ENCODE measurements at regions not wholly inside any gene's neighbourhood (a gene's known extent, or its start where the extent isn't known, plus 50 kb on each side); places are given as distances from the start of the nearest gene placed in this dataset.

DNA sequence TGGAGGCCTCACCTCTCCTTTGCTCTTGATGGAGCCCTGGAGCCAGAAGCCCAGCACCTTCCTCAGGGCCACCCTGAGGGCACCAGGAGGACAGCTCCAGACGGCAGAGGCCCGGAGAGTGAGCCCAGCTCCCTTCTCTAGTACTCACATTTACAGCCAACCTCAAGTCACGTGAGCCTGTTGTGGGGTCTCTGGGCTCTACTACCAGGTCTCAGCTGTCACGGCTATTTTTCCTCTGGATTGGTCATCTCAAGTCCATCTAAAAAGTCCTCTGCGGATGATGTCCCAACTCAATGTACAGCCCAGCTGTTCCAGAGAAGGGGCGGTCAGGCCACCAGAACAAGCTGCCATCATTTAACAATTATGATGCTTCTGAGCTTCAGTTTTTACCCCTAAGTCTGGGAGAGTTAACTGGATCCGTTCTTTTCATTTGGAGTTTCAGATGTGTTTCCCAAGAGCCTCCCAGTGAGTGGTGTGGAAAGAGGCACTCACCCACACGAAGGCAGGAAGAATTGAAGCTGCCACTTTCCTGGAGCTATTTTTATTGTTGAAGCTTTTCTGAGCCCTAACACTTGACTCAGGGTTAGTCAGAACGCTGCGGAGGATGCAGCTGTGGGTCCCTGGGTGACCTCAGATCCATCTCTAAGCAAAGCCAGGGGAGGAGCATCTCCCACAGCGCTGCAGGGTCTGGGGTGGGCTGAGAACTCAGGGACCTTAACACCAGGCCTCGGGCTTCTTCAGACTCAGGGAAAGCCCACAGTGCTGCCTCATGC is 143.5 kb upstream of the UBL3 start:
- no peak for DNase-seq

GRCh38 chr13:29993196-29993595 is 142.8 kb upstream of the UBL3 start:
- no peak for DNase-seq

DNA sequence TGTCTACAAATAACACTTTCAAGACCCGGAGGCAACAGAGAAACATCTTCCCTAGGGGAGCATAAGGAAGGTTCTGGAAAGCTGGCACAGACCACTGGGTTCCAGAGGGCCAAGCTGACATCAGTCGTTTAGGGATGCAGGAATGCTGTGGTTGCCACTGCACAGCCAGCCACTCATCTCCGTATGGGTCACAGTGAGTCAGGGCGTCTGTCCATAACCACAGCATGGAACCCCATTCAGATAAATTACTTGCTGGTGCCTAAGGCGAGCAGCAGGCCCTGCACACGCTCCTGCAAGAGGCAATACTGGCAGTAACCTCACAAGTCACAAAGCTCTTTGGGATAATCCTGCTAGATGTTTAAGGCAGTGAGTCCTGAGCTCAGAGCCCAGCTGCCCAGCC is 140.9 kb upstream of the UBL3 start:
- DNase-seq, result no peak

- no peak for DNase-seq
Measured at GRCh38 chr13:29987340-29987739, 136.9 kb upstream of the UBL3 start.

GRCh38 chr13:29980339-29980738 is 129.9 kb upstream of the UBL3 start:
- no peak for DNase-seq

- no peak for DNase-seq
Measured at GRCh38 chr13:29978211-29978610, 127.8 kb upstream of the UBL3 start.

DNA sequence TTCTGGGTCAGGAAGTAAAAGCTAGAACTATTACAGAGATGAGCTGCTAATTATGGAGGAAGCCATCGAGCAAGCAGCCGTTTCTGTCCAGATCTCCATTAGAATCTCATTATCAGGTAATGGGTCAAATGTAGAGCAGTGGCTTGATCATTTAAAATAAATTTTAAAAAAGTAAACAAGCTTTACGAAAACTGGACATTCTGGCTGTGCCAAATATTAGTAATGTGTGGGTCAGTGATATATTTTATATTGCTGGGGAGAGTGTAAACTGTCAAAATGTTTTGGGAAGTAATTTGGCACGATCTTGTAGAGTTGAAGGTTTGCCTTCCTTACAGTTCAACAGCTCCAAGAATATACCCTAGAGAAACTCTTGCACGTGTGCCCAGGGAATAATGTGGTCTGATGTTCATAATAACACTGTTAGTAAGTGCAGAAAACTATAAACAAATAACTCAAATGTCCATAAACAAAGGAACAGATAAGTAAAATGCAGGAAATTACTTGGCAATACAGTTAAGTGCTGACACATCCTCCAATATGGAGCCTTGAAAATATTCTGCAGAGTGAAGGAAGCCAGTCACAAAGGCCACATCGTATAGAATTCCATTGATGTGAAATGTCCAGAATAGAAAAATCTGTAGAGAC is 127.2 kb upstream of the UBL3 start:
- no peak for DNase-seq

GRCh38 chr13:29976535-29976934 is 126.1 kb upstream of the UBL3 start:
- no peak for DNase-seq

DNA sequence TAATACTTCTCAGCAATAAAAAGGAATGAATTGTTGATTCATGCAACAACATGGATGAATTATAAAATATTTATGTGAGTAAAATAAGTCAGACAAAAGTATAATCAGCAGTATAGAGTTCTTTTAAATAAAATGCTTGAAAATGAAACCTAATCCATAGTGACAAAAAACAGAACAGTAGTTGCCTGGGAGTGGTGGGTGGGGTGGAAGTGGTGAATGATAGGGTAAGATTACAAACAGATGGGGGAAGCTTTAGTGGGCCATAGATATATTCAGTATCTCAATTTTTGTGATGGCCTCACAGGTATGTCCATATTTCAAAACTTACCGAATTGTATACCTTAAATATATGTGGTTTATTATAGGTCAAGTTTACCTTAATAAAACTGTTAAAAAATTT is 124.9 kb upstream of the UBL3 start:
- DNase-seq, result no peak

DNA sequence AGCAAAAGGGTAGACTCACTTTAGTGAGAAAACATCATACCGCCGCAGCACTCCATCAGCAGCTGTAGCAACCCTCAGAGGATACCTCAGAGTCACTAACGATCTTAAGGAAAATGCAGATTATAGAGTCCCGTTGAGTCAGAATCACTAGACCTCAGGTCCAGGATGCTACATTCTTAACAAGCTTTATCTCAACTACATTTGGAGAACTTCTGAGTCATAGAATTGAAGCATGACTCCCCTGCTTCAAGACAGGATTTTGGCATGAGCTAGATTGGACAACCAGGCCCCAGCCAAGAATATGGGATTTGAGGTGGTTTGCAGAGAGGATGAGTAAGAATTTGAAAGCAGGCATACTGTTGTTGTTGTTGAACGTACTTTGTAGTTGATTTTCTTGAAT is 118.9 kb upstream of the UBL3 start:
- DNase-seq, result no peak

- DNase-seq, result no peak
Measured at GRCh38 chr13:29964181-29964845, 113.9 kb upstream of the UBL3 start.

GRCh38 chr13:29963089-29963488 is 112.7 kb upstream of the UBL3 start:
- no peak for DNase-seq

- no peak for DNase-seq
Measured at GRCh38 chr13:29961036-29961670, 110.7 kb upstream of the UBL3 start.

- DNase-seq, result no peak
Measured at GRCh38 chr13:29959603-29960002, 109.2 kb upstream of the UBL3 start.

DNA sequence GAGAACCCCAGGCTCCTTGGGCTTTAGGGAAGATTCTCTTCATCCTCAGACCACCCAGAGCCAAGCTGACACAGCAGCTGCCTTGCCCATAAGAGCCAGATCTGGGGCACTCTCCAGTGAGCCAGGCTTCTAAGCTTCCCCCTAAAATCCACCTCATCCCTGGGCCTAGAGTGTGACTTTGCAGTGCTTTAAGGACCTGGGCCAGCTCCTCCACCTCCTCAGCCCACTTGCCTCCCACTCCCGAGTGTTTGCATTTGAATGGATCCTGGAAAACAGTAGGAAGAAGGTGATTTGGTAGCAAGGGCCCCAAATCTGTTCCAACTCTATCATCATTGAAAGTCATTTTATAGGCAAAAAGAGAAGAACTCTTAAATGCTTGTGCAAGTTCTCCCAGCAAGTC is 108.7 kb upstream of the UBL3 start:
- DNase-seq, result no peak

DNA sequence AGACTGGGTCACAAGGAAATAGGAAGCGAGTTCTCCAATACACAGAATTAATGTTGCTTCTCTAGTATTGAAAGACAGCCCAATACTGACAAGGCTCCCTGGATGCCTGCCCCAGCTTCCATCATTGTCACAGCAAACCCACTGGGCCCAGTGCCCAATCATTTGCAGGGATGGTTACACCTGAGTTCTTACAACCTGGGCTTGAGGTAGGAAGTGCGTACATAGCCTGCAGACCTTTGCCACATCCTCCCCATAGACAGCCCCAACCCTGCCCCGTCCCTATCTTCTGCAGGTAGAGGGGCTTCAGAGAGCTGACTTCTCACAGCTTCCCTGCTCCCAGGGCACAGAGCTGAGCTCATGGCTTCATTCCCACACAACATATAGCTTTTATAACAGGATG is 108.1 kb upstream of the UBL3 start:
- no peak for DNase-seq

GRCh38 chr13:29957320-29957719 is 106.9 kb upstream of the UBL3 start:
- DNase-seq, result no peak

DNA sequence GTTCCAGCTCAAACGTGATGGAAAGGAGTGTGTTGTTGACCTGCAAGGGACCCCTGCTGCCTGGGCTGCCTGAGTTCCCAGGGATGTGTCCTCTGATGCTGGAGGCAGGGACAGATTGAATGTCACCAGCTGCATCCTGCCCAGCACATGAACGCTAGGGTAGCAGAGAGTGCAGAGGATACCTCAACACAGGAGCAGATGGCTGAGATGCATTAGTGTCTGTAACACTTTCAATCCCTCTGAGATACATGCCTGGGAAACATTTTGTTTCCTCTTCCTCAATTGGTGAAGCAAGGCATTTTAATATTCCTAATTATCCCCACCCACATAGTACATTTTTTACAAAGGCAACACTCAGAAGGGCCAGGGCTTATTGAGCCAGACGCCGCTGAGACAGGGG is 106.4 kb upstream of the UBL3 start:
- no peak for DNase-seq

DNA sequence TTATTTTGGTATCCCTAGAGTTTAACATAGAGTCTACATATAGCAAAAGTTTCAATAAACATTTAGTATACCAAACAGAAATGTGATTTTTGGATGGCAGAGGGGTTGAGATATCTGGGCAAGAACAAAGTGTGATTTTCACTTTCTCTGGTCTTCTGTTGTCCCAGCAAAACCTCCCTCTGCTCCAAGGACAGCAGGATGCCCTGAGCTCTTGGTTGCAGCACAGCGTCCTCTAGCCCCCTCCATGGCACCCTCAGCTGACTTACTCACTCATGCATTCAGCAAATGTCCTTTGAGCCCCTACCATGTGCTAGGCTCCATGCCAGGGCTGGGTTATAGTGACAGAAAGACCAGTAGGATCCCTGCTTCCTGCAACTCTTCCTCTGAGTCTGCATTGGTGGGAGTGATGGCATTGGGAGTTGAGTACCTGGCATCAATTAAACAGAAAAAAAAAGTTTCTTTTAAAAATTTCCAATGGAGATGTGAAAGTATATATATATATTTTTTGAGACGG is 104.8 kb upstream of the UBL3 start:
- no peak for DNase-seq

DNA sequence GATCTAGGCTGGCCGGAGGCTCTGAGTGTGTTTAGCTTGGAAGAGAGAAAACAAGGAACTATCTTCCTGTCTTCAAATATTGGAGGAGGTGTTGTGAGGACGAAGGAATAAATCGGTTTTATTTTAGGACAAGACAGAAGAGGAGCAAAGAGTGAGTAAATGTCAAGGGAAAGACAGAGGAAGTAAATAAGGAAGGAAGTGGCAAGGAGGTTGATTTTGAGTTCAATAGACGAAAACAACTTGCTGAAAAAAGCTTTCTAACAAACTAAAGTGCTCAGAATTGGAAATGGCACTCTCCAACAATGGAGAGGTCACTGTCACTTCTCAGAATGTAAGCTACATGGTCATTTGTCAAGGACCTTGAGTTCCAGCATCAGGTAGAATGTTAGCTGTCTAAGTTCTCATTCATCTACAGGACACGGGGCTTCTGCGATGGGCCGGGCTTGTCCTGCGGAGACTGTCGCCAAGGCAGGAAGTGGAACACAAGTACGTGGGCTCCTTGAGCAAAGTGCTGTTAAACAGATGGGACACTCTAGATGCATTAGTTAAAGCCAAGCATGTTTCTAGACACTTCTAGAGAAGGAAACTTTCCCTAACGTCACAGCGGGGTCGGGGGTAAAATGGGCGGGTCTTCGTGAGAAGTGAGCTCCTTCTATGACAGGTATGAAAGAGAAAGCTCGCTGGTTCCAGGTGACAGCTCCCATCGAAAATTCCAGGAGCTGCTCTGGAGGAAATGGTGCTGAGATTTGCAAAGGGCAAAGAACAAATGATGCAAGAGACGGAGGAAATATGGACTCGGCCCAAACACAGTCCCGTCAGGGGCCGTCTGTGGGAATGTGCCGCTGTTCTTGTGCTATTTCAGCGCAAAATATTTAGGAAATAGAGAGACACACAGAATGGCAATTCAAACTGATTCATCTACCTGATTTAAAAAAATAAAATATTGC is 103.9 kb upstream of the UBL3 start:
- DNase-seq, result peak; percentile 12

- DNase-seq, result no peak
Measured at GRCh38 chr13:29953542-29953941, 103.1 kb upstream of the UBL3 start.

DNA sequence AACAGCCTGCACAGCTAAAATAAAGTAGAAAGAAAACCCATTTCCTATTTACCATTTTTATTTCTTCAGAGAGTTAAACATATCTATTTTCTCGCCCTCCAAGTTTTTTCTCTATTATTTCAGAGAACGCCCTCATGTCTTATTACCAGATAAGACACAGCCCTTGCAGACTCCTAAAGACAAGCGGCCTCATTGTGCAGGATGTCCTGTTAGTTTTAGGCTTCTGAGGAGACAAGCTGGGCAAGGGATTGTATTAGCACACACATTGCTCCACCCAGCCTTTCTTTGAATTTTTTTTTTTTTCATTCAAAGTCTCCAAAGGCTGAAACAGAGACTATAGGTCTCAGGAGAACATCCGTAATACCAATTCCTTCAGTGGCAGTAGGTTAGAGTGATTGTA is 101.8 kb upstream of the UBL3 start:
- DNase-seq, result no peak
